Osteocyte (in vitro differentiated cells): ENCODE measurements at regions not wholly inside any gene's neighbourhood (a gene's known extent, or its start where the extent isn't known, plus 50 kb on each side); places are given as distances from the start of the nearest gene placed in this dataset.

Experiments used
- DNase-seq: peaks from one replicate; pipeline ENCODE4 v3.0.0; 2021; ENCODE audit warnings: mixed read lengths; ENCODE audit not compliant: unreplicated experiment; ENCODE audit errors: extremely low spot score
- H3K27ac Mint-ChIP-seq: one replicate; pipeline ENCODE4 v1.8.0; 2021; ENCODE audit warnings: mild to moderate bottlenecking, mixed read lengths; ENCODE audit not compliant: unreplicated experiment
- H3K27me3 Mint-ChIP-seq: one replicate; pipeline ENCODE4 v1.8.0; 2021; ENCODE audit warnings: mixed read lengths; ENCODE audit not compliant: unreplicated experiment
- H3K36me3 Mint-ChIP-seq: one replicate; pipeline ENCODE4 v1.8.0; 2021; ENCODE audit warnings: mixed read lengths; ENCODE audit not compliant: unreplicated experiment
- H3K4me1 Mint-ChIP-seq: one replicate; pipeline ENCODE4 v1.8.0; 2021; ENCODE audit warnings: mixed read lengths; ENCODE audit not compliant: unreplicated experiment
- H3K4me3 Mint-ChIP-seq: one replicate; pipeline ENCODE4 v1.8.0; 2021; ENCODE audit warnings: mild to moderate bottlenecking, moderate library complexity, mixed read lengths; ENCODE audit not compliant: unreplicated experiment
- H3K9me3 Mint-ChIP-seq: one replicate; pipeline ENCODE4 v1.8.0; 2021; ENCODE audit warnings: mixed read lengths; ENCODE audit not compliant: unreplicated experiment
- TF ChIP-seq, protein P1 (sequence below): fragments of 200-600 bp; sonication (generic); IDR thresholded peaks from 2 replicates; pipeline ENCODE4 v1.5.0; 2021; ENCODE audit warnings: antibody characterized with exemption, mild to moderate bottlenecking, moderate library complexity

DNA sequence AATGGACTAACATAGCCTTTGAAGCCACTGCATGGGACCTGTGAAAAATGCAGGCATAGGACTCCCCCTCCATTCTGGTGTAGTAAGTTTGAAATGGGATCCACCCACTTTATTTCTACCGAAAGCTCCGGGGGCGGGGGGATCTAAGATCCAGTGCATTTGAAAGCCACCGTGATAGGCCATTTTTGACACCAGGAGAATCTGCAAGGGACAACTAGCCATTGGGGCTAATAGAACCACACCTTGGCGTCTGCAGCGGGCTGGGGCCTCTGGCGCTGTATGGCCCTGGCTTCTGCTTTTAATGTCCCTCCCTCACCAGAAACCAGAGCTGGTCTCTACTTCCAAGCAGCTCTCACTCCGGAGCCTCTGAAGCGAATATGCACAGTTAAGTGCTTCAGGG lies 60.1 kb upstream of the GPR26 start:
- H3K9me3 Mint-ChIP-seq: peaks cover 12% of the 10 kb centered on the region
- no peak overlapping the region for H3K27ac Mint-ChIP-seq
- TF ChIP-seq, protein P1, sequence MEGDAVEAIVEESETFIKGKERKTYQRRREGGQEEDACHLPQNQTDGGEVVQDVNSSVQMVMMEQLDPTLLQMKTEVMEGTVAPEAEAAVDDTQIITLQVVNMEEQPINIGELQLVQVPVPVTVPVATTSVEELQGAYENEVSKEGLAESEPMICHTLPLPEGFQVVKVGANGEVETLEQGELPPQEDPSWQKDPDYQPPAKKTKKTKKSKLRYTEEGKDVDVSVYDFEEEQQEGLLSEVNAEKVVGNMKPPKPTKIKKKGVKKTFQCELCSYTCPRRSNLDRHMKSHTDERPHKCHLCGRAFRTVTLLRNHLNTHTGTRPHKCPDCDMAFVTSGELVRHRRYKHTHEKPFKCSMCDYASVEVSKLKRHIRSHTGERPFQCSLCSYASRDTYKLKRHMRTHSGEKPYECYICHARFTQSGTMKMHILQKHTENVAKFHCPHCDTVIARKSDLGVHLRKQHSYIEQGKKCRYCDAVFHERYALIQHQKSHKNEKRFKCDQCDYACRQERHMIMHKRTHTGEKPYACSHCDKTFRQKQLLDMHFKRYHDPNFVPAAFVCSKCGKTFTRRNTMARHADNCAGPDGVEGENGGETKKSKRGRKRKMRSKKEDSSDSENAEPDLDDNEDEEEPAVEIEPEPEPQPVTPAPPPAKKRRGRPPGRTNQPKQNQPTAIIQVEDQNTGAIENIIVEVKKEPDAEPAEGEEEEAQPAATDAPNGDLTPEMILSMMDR: no peak
- H3K4me1 Mint-ChIP-seq: no peaks in the 10 kb centered on the region
- no peak overlapping the region for H3K4me3 Mint-ChIP-seq
- H3K27me3 Mint-ChIP-seq: no peaks in the 10 kb centered on the region
- H3K36me3 Mint-ChIP-seq: no peaks in the 10 kb centered on the region
- peak; percentile 76 for DNase-seq

DNA sequence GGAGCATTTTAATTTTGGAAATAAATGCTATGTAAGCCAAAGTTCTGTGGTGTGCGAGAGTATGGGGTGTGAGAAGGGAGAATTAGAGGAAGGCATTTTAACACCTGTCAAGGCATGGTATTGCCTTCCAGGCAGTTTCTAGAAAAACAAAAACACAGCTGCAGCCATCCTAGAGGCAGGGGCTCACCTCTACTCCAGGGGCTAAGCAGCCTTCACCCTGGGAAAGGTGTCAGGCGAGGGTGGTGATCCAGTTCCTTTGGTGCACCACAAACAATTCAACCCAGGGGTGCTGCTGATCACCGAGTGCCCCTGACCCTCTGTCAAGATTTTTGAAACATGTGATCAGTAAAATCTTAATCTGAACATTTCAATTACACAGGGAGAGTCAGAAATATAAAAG lies 59.2 kb upstream of the GPR26 start:
- no peaks in the 10 kb centered on the region for H3K36me3 Mint-ChIP-seq
- TF ChIP-seq, protein P1: no peak
- no peaks in the 10 kb centered on the region for H3K4me1 Mint-ChIP-seq
- no peak overlapping the region for H3K4me3 Mint-ChIP-seq
- peaks cover 17% of the 10 kb centered on the region for H3K9me3 Mint-ChIP-seq
- no peaks in the 10 kb centered on the region for H3K27me3 Mint-ChIP-seq
- no peak overlapping the region for H3K27ac Mint-ChIP-seq
- DNase-seq: no peak

DNA sequence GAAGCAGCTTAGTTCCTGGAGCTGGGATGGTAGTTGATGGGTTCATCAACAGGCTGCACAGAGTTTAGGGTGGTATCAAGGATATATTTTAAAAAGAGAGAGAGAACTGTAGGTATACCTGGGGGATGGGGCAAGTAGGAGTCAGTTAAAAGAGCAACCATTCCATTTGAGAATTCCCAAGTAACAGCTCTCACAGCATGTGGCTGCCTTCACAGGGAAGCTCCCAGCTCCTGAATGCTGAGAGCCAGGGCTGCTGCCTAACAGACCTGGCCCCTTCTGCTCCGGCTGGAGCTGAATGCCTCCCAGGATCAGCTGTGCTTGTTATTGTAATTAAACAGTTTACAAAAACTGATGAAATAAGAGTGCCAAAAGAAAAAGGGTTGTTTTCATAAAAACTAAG lies 58.8 kb upstream of the GPR26 start:
- TF ChIP-seq, protein P1: no peak
- Mint-ChIP-seq H3K27me3 (no peaks in the 10 kb centered on the region), H3K27ac (no peak overlapping the region), H3K4me3 (no peak overlapping the region), H3K4me1 (no peaks in the 10 kb centered on the region), H3K9me3 (peaks cover 17% of the 10 kb centered on the region), H3K36me3 (no peaks in the 10 kb centered on the region)
- no peak for DNase-seq

DNA sequence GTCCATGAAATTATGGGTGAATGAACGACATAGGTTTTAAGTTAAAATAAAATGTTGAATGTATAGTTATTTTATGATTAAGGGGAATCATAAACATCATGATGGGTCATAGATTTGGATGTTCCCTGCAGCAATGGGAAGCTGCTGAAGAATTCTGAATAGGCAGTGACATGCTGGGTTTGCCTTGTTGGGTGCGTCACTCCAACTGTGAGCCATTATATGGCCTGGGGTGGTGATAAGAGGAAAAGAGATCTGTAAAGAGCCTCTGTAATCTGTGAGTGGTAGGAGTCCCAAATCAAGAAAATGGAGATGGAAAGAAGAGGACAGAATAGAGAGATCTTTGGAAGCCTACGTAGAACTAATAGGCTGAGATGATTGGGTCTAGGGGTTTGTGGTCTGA lies 58.1 kb upstream of the GPR26 start:
- Mint-ChIP-seq H3K9me3 (peaks cover 17% of the 10 kb centered on the region), H3K27me3 (no peaks in the 10 kb centered on the region), H3K27ac (no peak overlapping the region), H3K36me3 (no peaks in the 10 kb centered on the region), H3K4me1 (no peaks in the 10 kb centered on the region), H3K4me3 (no peak overlapping the region)
- TF ChIP-seq, protein P1: no peak
- no peak for DNase-seq

DNA sequence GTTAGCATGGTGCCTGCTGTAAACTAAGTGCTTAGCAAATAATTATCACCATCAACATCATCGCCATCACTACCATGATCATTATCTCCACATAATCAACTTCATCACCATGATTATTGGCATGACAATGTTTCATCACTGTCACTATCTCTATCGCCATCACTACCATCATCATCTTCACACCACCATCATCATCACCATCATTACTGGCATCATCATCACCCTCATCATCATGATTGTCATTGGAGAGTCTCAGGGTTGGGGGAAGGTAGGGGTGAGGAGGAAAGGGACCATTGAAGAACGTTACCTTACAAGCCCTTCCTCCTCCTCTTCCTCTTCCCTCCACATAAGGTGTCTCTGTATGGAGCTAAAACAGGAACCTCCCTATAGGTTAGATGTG lies 54.9 kb upstream of the GPR26 start:
- Mint-ChIP-seq H3K36me3 (no peaks in the 10 kb centered on the region), H3K4me3 (no peak overlapping the region), H3K4me1 (no peaks in the 10 kb centered on the region), H3K27me3 (no peaks in the 10 kb centered on the region), H3K27ac (no peak overlapping the region), H3K9me3 (peaks cover 17% of the 10 kb centered on the region)
- TF ChIP-seq, protein P1: no peak
- DNase-seq: no peak
